HG02884 (cell line): ENCODE measurements at regions not wholly inside any gene's neighbourhood (a gene's known extent, or its start where the extent isn't known, plus 50 kb on each side); places are given as distances from the start of the nearest gene placed in this dataset.
A peak's percentile ranks its signal among the peaks of the same experiment; 100 is the strongest.

Experiments used
- ATAC-seq: cut with Tn5 transposase; IDR thresholded peaks from one replicate; pipeline ENCODE4 v1.9.1; 2021; ENCODE audit warnings: mild to moderate bottlenecking, moderate library complexity; ENCODE audit not compliant: unreplicated experiment

- ATAC-seq = no peak
These were observed 166.2 kb downstream of the TMEM38B start for GRCh38 chr9:105860516-105860915.

- no peak for ATAC-seq
These were observed 167.6 kb downstream of the TMEM38B start for GRCh38 chr9:105861972-105862371.

- no peak for ATAC-seq
These were observed 170.0 kb downstream of the TMEM38B start for GRCh38 chr9:105864248-105864898.

GRCh38 chr9:105865285-105865684 lies 170.9 kb downstream of the TMEM38B start:
- no peak for ATAC-seq

- no peak for ATAC-seq
These were observed 177.2 kb downstream of the TMEM38B start for GRCh38 chr9:105871540-105871939.

- no peak for ATAC-seq
These were observed 179.5 kb downstream of the TMEM38B start for GRCh38 chr9:105873801-105874200.

GRCh38 chr9:105877721-105878120 lies 183.4 kb downstream of the TMEM38B start:
- no peak for ATAC-seq

- no peak for ATAC-seq
These were observed 184.8 kb downstream of the TMEM38B start for GRCh38 chr9:105879181-105879580.

- ATAC-seq = no peak
These were observed 186.2 kb downstream of the TMEM38B start for GRCh38 chr9:105880517-105880916.

GRCh38 chr9:105881021-105881420 lies 186.7 kb downstream of the TMEM38B start:
- ATAC-seq = no peak

- peak; percentile 46 for ATAC-seq
These were observed 187.5 kb downstream of the TMEM38B start for GRCh38 chr9:105881654-105882349.

GRCh38 chr9:105883847-105884246 lies 189.5 kb downstream of the TMEM38B start:
- peak; percentile 97 for ATAC-seq

- no peak for ATAC-seq
These were observed 190.1 kb downstream of the TMEM38B start for GRCh38 chr9:105884416-105884815.

GRCh38 chr9:105886136-105886535 lies 191.8 kb downstream of the TMEM38B start:
- no peak for ATAC-seq

- no peak for ATAC-seq
These were observed 193.3 kb downstream of the TMEM38B start for GRCh38 chr9:105887679-105888078.

GRCh38 chr9:105890046-105890822 lies 195.9 kb downstream of the TMEM38B start:
- ATAC-seq = no peak

GRCh38 chr9:105900123-105900522 lies 205.8 kb downstream of the TMEM38B start:
- no peak for ATAC-seq

- peak; percentile 88 for ATAC-seq
These were observed 207.3 kb downstream of the TMEM38B start for GRCh38 chr9:105901514-105902109.

GRCh38 chr9:105908069-105908468 lies 213.7 kb downstream of the TMEM38B start:
- ATAC-seq = no peak

GRCh38 chr9:105911104-105911911 lies 217.0 kb downstream of the TMEM38B start:
- ATAC-seq = no peak
